Pancreas (tissue), 10 donors: ENCODE measurements at regions not wholly inside any gene's neighbourhood (a gene's known extent, or its start where the extent isn't known, plus 50 kb on each side); places are given as distances from the start of the nearest gene placed in this dataset.

Experiments
- ATAC-seq, 4 donors: fragments of 200-7000 bp; cut with Tn5 transposase; one replicate each; pipeline versions ENCODE4 v1.8.0 to v1.9.1; 2020; ENCODE audit warnings: mild to moderate bottlenecking in 4 of 4, moderate library complexity in 4 of 4
- DNase-seq, 6 donors: peaks; one replicate each; pipeline ENCODE4 v3.0.0-alpha.2; 2020
- FAIRE-seq: peaks from 2 replicates; lab custom pipeline; 2012; peaks lifted over from hg19 to GRCh38; lab: Jason Lieb, UNC
- H3K27ac ChIP-seq, 4 donors: fragments of 200-600 bp; sonication (generic); 1 replicate in 3 of 4; 2 replicates in 1 of 4; pipeline versions ENCODE4 v1.5.0 to v1.8.0; 2020
- H3K27me3 ChIP-seq, 4 donors: fragments of 200-600 bp; one replicate each; pipeline ENCODE4 v1.8.0; 2021
- H3K36me3 ChIP-seq, 3 donors: fragments of 200-600 bp; sonication (generic) in 1 of 3; one replicate each; pipeline versions ENCODE4 v1.5.0 to v1.8.0; 2020 to 2021
- H3K4me1 ChIP-seq, 3 donors: fragments of 200-600 bp; one replicate each; pipeline ENCODE4 v1.8.0; 2021
- H3K4me3 ChIP-seq, 4 donors: fragments of 200-600 bp; sonication (generic) in 2 of 4; one replicate each; pipeline versions ENCODE4 v1.5.0 to v1.8.0; 2020 to 2021
- H3K9me3 ChIP-seq, 4 donors: fragments of 200-600 bp; one replicate each; pipeline ENCODE4 v1.8.0; 2021
- CTCF ChIP-seq, 4 donors: fragments of 200-600 bp; sonication (generic) in 3 of 4; IDR thresholded peaks; one replicate each; pipeline versions ENCODE4 v1.5.0 to v1.8.0; 2021; ENCODE audit warnings: antibody characterized with exemption in 4 of 4
- WGBS, 2 donors: extraction: QIAGEN DNeasy Blood & Tissue Kit; methylation state at CpG; one replicate each; pipeline ENCODE4 v1.1.7; 2013; 5-methylcytosine and 5-hydroxymethylcytosine counted together
- intact Hi-C, 3 donors: fragments of 100-400 bp; cut with DNase I; formaldehyde crosslinking; loops; one replicate each; pipeline versions ENCODE4 v1.11.1 to v1.14.2; 2022
- donor health status: healthy with polysubstance abuse.
- donor health status: DM: no; HTN: no; CAD: no; lungs with moderate emphysema.
- donor health status: DM: no; HTN: no; CAD: no.
- donor health status: control.
- donor health status: control.
- donor health status: Bipolar disorder and iron deficiency.
- donor health status: DM: yes; HTN: yes; CAD: no.
- donor health status: DM: no; HTN: no; CAD: no.
- donor health status: DM: no; HTN: no; CAD: no.
- donor health status: DM: yes; HTN: yes; CAD: no.

DNA sequence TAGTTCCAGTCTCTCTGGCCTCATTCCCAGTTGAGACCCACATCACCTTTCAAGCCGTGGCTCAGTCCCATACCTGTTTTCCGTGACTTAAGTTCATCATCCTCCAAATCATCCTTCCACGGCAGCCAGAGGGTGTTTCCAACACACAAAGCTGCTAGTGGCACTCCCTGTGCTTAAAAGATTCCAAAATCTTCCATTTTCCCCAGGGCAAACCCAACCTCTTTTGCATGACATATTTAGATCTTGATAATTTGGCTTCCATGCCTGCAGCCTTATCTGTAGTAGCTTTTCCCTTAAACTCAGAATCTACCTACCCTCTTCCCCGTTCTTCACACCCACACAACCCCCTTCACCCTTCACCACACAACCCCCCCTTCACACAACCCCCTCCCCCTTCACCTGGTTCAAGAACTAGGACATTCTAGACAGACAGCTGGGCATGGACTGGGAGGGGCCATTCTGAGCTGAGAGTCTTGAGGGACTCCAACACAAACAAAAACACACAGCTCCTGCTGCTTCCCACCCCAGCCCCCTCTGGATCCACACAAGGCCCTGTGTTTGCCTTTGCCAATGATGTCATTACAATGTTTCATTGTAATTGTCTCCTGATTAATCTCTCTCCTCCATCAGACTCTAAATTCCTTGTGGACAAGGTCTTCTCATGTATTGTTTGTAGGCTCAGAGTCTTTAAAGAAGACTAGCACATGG, 268.2 kb downstream of the SH3GL2 start:
- Histone ChIP-seq H3K27ac (no peak overlapping the region), H3K4me1 (no peaks in the 10 kb centered on the region), H3K4me3 (no peak overlapping the region), H3K9me3 (no peaks in the 10 kb centered on the region), H3K27me3 (no peaks in the 10 kb centered on the region), H3K36me3 (no peaks in the 10 kb centered on the region)
- intact Hi-C loops: no loop called here
- no peak for ATAC-seq
- no peak for TF ChIP-seq CTCF (IDR thresholded peaks at IDR 0.05)
- no peak for FAIRE-seq
- no peak for DNase-seq
- WGBS, 2 donors: 73 to 87% methylated on average over 4 of the region's 4 CpGs

DNA sequence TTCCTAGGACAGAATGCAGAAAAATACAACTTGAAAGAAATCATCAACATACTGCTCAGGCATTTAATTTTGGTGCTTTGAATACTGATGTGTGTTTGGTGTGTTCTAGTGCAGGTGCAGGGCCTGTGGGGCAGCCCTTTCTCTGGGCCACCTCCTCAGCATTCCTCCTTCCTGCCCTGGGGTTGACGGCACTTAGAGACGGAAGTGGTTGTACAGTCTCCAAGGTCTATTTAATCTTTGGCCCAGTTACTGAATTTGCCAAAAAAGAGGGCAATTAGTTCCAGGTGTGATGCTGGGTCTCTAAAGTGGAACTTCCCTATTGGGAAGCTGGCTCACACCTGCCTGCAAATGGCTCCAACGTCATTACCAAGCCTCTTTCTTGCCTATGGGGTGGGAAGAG, 269.0 kb downstream of the SH3GL2 start:
- Histone ChIP-seq H3K27ac (no peak overlapping the region), H3K27me3 (no peaks in the 10 kb centered on the region), H3K36me3 (no peaks in the 10 kb centered on the region), H3K4me1 (no peaks in the 10 kb centered on the region), H3K9me3 (no peaks in the 10 kb centered on the region), H3K4me3 (no peak overlapping the region)
- FAIRE-seq: no peak
- DNase-seq: no peak
- ATAC-seq: no peak
- TF ChIP-seq CTCF (IDR thresholded peaks at IDR 0.05): no peak
- WGBS, 2 donors: 57 to 62% methylated on average over 3 of the region's 3 CpGs
- intact Hi-C loops: no loop called here

GRCh38 chr9:17852108-17852507, 273.2 kb downstream of the SH3GL2 start:
- intact Hi-C loops: no loop called here
- ATAC-seq (no peak), DNase-seq (no peak), FAIRE-seq (no peak)
- no peaks in the 10 kb centered on the region for H3K36me3 ChIP-seq
- H3K4me3 ChIP-seq: no peak overlapping the region
- 42 to 49% methylated on average over 2 of the region's 2 CpGs for WGBS, 2 donors
- H3K27ac ChIP-seq: no peak overlapping the region
- no peaks in the 10 kb centered on the region for H3K27me3 ChIP-seq
- H3K9me3 ChIP-seq: no peaks in the 10 kb centered on the region
- no peak for TF ChIP-seq CTCF (IDR thresholded peaks at IDR 0.05)
- no peaks in the 10 kb centered on the region for H3K4me1 ChIP-seq

DNA sequence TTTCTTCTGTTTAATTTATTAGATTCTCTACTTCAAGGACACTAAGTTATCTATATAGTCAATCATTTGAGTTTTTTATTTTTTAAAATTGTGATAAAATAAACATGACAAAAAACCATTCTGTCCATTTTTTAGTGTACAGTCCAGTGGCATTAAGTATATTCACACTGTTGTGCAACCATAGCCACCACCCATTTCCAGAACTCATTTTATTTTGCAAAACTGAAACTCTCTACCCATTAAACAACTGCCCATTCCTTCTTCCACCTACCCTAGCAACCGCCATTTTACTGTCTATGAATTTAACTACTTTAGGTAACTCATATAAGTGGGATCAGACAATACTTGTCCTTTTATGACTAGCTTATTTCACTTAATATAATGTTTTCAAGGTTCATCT, 275.6 kb downstream of the SH3GL2 start:
- no peaks in the 10 kb centered on the region for H3K36me3 ChIP-seq
- H3K4me3 ChIP-seq: no peak overlapping the region
- H3K27ac ChIP-seq: no peak overlapping the region
- intact Hi-C loops: no loop called here
- ATAC-seq: no peak
- DNase-seq: no peak
- FAIRE-seq: no peak
- H3K27me3 ChIP-seq: no peaks in the 10 kb centered on the region
- 75 to 84% methylated on average over 1 of the region's 1 CpG for WGBS, 2 donors
- no peak for TF ChIP-seq CTCF (IDR thresholded peaks at IDR 0.05)
- H3K4me1 ChIP-seq: no peaks in the 10 kb centered on the region
- H3K9me3 ChIP-seq: no peaks in the 10 kb centered on the region

GRCh38 chr9:17856995-17857394, 278.1 kb downstream of the SH3GL2 start:
- H3K9me3 ChIP-seq: no peaks in the 10 kb centered on the region
- no peaks in the 10 kb centered on the region for H3K4me1 ChIP-seq
- WGBS, 2 donors: 82 to 92% methylated on average over 3 of the region's 3 CpGs
- H3K36me3 ChIP-seq: no peaks in the 10 kb centered on the region
- intact Hi-C loops: no loop called here
- FAIRE-seq: no peak
- no peaks in the 10 kb centered on the region for H3K27me3 ChIP-seq
- DNase-seq: no peak
- no peak for TF ChIP-seq CTCF (IDR thresholded peaks at IDR 0.05)
- no peak for ATAC-seq
- H3K27ac ChIP-seq: no peak overlapping the region
- no peak overlapping the region for H3K4me3 ChIP-seq
